T47D (cell line): ENCODE measurements at regions not wholly inside any gene's neighbourhood (a gene's known extent, or its start where the extent isn't known, plus 50 kb on each side); places are given as distances from the start of the nearest gene placed in this dataset.

ENCODE experiments used
- DNase-seq, 2 experiments: peaks; one replicate each; pipeline versions ENCODE4 v3.0.0 to v3.0.0-alpha.2; 2011 to 2012; ENCODE audit warnings: low read depth in 1 of 2, low spot score in 1 of 2
- JUND ChIP-seq: IDR thresholded peaks from 2 replicates; pipeline ENCODE4 v1.6.1; 2012; ENCODE audit warnings: low read depth
- in situ Hi-C: cut with HindIII; loops from 2 replicates; pipeline ENCODE4 v1.10.0; 2016; ENCODE audit warnings: low sequenced_read_pairs, low pct_unique_long_range_greater_than_20kb

DNA sequence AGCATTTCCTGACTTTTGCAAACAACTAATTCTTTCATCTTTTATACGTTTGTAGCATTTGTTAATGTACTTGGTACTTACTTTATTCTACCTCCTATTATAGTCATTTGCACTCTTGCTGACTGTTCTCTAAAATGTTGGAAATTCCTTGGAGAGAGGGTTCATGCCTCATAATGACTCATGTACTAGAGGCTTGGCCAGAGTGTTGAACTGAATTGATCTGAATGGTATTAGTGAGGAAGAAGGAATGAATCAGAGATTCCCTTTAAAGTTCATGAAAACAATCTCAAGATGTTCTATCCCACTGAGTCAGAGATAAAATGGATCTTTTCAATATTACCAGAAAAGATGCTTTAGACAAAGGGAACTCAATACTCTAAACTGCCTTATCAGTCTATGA is 383.4 kb downstream of the SEC16B start:
- no peak for TF ChIP-seq JUND
- in situ Hi-C loops = no loop called here
- no peak for DNase-seq

DNA sequence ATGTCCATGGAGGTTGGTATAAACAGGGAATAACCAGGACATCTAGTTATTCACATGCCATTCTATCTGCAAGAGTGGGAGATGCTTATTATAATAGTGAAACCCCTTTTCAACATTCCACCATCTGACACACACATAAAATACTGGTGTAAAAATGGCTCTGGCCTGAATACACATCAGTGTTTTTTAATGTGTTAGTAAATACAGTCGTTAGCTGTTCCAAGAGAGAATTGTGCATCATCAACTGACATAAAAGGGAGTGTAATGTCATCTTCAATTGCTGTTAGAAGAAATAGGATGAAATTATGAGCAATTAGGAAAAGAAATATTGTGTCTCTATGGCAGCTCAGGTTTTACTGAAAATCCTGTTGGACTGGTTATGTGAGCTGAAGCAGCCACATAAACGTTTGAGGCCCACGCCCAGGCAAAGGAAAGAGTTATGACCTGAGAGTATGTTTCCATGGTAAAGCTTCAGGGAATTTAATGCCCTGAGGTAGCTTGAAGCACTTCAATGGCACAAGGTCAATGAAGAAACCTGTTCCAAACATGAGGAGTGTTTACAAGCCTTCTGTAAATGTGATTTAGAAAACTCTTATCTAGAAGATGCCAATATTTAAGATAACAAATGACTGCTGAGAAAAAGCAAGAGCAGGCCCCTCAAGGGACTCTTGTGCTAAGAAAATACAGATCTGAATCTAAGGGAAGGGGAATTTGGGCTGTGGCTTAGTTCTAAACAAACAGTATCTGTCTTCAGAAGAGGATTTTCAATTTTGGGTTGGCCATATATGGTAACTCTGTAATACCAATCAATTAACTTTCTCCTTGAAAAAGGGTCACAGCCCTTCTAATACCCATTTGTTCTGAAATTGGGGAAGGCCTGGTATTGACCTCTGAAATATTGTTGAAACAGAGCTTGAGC is 384.3 kb downstream of the SEC16B start:
- no peak for TF ChIP-seq JUND
- DNase-seq = peak in 1 of 2 experiments; percentile 33
- in situ Hi-C loops = no loop called here

DNA sequence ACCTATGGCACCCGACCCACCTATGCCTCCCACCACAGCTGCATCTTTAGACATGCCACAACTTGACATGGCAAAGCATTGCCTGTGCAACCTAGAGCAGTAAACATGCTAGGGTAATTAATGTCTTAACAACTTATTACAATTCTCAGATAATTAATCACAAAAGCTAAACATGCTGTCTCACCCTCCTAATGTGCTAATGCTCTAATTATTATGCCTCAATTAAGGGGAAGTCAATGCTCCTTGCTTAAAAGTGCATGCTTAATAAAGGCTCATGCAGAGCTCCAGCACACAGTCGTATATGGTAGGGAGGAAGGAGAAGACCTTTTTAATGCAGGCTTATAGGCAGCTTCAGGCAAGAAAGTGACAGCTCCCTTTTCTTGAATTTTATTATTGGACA is 396.0 kb downstream of the SEC16B start:
- TF ChIP-seq JUND = no peak
- in situ Hi-C loops = no loop called here
- DNase-seq = no peak

DNA sequence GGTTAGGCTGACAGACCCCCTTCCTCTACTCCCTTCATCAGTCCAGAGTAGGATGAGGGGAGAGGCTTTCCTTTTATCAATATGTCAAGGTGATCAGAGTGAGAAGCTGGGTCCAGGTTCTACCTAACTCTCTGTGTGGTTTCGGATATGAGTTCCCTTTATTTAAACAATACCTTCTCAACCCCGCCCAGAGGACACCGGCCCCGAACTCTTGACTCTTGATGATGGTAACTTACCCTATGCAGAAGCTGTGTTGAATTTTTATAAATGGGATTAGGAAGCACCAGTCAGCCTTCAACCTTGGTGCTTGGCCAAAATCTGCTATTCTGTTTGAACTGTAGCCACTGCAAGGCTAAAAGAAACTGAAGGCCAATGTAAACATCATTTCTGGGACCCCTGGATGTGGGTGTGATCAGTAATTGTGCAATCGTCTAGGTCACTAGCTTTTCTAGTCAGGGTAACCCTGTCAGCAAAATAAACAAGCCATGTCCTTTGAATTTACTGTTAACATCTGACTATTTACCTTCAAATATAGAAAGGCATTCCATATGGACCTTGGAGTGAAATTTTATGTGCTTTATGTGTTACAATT is 398.3 kb downstream of the SEC16B start:
- TF ChIP-seq JUND = no peak
- no peak for DNase-seq
- in situ Hi-C loops = no loop called here

DNA sequence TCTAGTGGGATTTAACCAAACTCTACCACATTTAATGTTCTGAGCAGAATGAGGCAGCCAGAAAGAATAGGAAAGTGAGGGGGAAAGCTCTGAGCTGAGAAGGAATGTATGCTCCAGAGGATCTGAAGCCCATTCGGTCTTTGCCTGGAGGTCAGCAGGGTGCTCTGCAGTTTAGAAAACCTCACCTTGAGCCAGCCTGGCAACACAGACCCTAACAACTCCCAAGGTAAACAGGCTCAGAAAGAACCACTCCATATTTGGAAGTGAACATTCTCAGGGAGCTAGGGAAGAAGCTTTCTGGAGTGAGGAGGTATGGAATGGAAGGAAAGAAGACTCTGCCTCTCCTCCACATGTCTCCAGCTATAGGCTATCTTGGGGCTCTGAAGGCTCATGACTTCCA is 398.8 kb downstream of the SEC16B start:
- DNase-seq = no peak
- TF ChIP-seq JUND = no peak
- in situ Hi-C loops = no loop called here

DNA sequence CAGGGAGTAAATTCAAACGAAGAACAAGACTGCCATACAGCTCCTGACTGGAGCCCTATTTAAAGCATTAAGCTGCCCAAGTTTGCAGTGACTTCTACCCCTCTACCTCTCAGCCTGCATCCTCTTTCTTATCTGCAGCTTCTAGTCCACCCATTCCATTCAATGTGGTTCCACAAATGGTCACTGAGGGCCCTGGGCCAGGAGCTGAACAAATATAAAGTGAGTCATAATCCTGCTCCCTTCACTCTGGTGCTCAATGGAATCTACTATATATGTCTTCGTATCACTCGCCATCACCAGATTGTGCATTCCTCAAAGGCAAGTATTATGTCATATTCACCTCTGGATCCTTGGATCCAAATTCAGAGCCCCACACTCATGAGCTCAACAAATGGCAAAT is 398.7 kb downstream of the BRINP2 start:
- no peak for TF ChIP-seq JUND
- DNase-seq = no peak
- in situ Hi-C loops = no loop called here

DNA sequence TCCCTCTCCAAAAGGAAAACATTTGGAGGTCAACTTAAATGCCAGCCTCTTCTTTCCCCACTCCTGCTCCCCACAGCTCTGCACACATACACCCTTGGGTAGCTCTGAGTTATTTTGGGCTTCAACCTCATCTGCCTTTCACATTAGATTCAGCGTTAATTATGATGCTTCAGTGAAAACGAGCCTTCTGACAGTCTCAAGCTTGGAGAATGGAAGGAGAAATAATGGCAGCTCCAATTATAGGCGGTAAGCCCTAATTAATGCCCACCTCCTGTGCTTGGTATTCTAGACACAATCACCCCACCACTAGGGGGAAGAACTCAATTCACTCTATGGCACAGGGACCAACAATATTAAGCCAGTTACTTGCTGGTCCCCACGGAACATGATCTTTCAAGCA is 397.9 kb downstream of the BRINP2 start:
- in situ Hi-C loops = no loop called here
- no peak for TF ChIP-seq JUND

DNA sequence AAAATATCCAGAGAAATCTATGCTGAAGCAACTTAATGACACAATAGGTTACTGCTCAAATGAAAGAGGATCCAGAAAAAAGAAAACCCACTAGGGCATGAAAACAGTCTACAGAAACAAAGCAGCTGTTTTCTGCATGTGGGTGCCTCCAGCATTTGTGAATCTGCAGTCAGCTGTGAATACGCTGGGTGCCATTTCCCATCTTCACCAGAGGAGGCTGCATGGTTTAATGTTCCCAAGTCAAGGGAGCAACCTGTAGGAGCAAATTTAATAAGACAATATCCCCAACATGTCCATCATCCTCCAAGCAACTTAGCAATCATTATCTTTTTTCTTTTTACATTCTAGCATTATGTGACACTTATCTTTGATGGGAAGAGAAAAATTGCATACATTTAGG is 396.6 kb downstream of the BRINP2 start:
- TF ChIP-seq JUND = no peak
- peak; percentile 9 to 11 for DNase-seq
- in situ Hi-C loops = no loop called here

More for the DNA sequence above, 397.9 kb downstream of the BRINP2 start:
- DNase-seq = no peak

DNA sequence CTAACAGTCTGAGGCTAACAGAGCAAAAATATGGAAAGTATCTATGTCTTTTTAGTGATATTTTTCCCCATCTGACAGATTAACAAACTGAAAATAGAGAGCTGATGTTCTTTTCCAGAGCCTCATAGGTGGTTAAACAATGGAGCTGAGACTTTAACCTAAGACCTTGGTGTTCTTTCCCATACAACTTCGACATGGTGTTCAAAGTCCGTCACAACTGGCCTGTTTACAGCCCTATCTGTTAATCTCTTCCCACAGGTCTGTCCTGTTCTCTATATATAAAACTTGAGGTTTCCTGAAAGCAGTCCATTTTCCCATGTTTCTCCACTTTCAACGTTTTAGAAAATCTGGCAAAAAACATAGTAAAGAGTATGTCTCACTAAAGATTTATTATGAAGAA is 395.7 kb downstream of the BRINP2 start:
- no peak for TF ChIP-seq JUND
- in situ Hi-C loops = no loop called here
- no peak for DNase-seq

DNA sequence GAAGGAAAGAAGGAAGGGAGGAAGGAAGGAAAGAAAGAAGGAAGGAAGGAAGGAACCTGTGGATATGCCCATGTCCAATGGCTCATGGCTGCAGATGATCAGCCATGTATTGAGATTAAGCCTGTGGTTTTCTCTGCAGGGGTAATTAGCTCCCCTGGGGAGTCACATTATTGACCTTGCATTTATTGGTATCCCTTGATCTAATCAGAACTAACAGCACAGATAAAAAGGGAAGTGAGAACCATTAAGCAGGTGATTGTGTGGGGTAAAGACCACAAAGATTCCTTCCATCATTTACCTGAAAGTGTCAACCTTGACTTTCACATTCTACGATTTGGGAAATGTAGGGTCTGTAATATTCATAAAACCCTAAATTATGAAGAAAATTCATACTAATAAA is 390.7 kb downstream of the BRINP2 start:
- no peak for TF ChIP-seq JUND

DNA sequence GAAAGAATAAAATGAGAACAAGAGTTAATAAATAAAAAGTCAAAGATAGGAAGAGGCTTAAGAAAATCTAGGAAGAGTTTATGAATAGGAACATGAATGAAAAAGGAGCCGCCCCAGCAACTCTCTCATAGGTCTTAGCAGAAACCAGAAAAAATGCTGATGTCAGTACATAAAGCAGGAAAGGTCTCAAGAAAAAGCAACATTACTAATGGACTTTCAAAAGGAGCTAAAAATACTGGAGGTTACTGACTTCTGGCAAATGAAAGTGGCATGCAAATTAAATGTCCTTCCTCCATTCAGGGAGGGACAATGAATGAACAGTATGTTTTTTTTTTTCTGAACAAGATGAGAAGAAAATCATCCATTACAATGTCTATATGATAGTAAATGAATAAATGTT is 387.6 kb downstream of the BRINP2 start:
- no peak for DNase-seq
- no peak for TF ChIP-seq JUND

More for the DNA sequence above, 390.7 kb downstream of the BRINP2 start:
- in situ Hi-C loops = no loop called here
- DNase-seq = no peak

DNA sequence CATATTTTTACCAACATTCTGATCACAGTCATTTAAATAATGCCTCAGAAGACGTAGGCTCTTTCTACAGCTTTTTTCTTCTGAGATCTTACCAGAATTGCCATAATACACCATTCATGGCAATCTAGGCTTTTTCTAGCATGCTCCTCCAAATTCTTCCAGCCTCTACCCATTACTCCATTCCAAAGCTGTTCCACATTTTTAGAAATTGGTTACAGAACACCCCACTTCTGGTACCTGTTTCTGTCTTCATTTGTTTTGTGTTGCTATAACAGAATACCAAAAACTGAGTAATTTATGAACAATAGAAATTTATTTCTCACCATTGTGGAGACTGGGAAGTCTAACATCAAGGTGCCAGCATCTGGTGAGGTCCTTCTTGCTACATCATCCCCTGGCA is 385.4 kb downstream of the BRINP2 start:
- no peak for DNase-seq
- TF ChIP-seq JUND = no peak
- in situ Hi-C loops = no loop called here

More for the DNA sequence above, 387.6 kb downstream of the BRINP2 start:
- in situ Hi-C loops = no loop called here

DNA sequence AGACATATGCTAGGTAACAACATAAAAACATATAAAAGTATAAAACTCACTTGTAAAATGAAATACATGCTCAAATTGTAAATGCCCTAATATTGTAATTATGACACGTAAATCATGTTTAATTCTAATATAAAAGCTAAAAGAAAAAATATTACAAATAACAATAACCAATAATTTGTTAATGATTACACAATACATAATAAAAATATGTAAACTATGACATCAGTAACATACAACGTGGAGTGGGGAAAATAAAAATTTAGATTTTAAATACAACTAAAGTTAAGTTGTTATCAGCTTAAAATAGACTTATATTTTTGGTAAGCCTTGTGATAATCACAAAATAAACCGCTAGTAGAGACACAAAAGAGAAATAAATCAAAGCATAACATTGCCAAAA is 376.4 kb downstream of the BRINP2 start:
- DNase-seq = no peak
- no peak for TF ChIP-seq JUND
- in situ Hi-C loops = no loop called here
